GM12878 (cell line): ENCODE measurements at regions not wholly inside any gene's neighbourhood (a gene's known extent, or its start where the extent isn't known, plus 50 kb on each side); places are given as distances from the start of the nearest gene placed in this dataset.

Experiments used
- ATAC-seq: fragments of 200-7000 bp; cut with Tn5 transposase; 3 replicates; pipeline ENCODE4 v1.9.1; 2020; ENCODE audit warnings: mild to moderate bottlenecking, moderate library complexity
- BruUV-seq: library from RNA; stranded (reverse); fragments of 400-500 nt; replicated peaks from 2 replicates; lab custom pipeline; 2021; lab: Mats Ljungman, UMichigan
- CTCF ChIA-PET: fragments of 300-600 bp; sonication (Branson Sonifier 250); formaldehyde crosslinking; extraction: SDS; loops from one replicate; lab custom pipeline; 2021; ENCODE audit warnings: inconsistent platforms; lab: Yijun Ruan, JAX
- POLR2A ChIA-PET: fragments of 350-600 bp; formaldehyde crosslinking; extraction: SDS; loops from one replicate; lab custom pipeline; 2021; ENCODE audit warnings: inconsistent platforms; lab: Charles Lee
- RAD21 ChIA-PET: fragments of 300-600 bp; sonication (Branson Sonifier 250); formaldehyde crosslinking; loops from one replicate; lab custom pipeline; 2023; ENCODE audit warnings: antibody characterized with exemption; ENCODE audit not compliant: unreplicated experiment; lab: Charles Lee
- SMC1A ChIA-PET: fragments of 300-600 bp; sonication (Branson Sonifier 250); formaldehyde crosslinking; loops from one replicate; lab custom pipeline; 2023; ENCODE audit not compliant: unreplicated experiment, uncharacterized antibody; lab: Charles Lee
- DNase-seq: peaks from one replicate; pipeline ENCODE4 v3.0.0-alpha.2; 2011; ENCODE audit warnings: low read depth, low spot score
- FAIRE-seq: peaks from 3 replicates; lab custom pipeline; 2011; peaks lifted over from hg19 to GRCh38; lab: Jason Lieb, UNC
- H2AFZ ChIP-seq: 2 replicates; pipeline ENCODE4 v1.6.0; 2011; ENCODE audit warnings: low read depth, low read length, control low read depth; ENCODE audit not compliant: control insufficient read depth
- H3K27ac ChIP-seq: 2 replicates; pipeline ENCODE4 v1.5.1; 2011; ENCODE audit warnings: control low read depth; ENCODE audit not compliant: control insufficient read depth, insufficient read depth
- H3K27me3 ChIP-seq, 2 experiments: replicated peaks in 1 of 2; 2 replicates each; pipeline versions ENCODE4 v1.6.0 to v1.6.1; 2011; ENCODE audit warnings: low read length in 1 of 2; ENCODE audit not compliant: control insufficient read depth in 2 of 2, insufficient read depth in 2 of 2
- H3K36me3 ChIP-seq, 2 experiments: 2 replicates each; pipeline ENCODE4 v1.5.1; 2011; ENCODE audit warnings: low read length in 1 of 2; ENCODE audit not compliant: control insufficient read depth in 2 of 2, insufficient read depth in 2 of 2
- H3K4me1 ChIP-seq: 2 replicates; pipeline ENCODE4 v1.6.1; 2011; ENCODE audit warnings: mild to moderate bottlenecking, low read length, moderate library complexity, mixed read lengths; ENCODE audit not compliant: control insufficient read depth, insufficient read depth
- H3K4me2 ChIP-seq: 2 replicates; pipeline ENCODE4 v1.6.0; 2011; ENCODE audit warnings: control low read depth; ENCODE audit not compliant: control insufficient read depth, insufficient read depth
- H3K4me3 ChIP-seq: fragments of 200-600 bp; sonication (generic); 2 replicates; pipeline ENCODE4 v1.5.1; 2016
- H3K79me2 ChIP-seq: 2 replicates; pipeline ENCODE4 v1.6.0; 2011; ENCODE audit warnings: low read length; ENCODE audit not compliant: control insufficient read depth, insufficient read depth
- H3K9ac ChIP-seq: 2 replicates; pipeline ENCODE4 v1.8.0; 2011; ENCODE audit warnings: low read length, control low read depth, mixed read lengths; ENCODE audit not compliant: control insufficient read depth, insufficient read depth
- H3K9me3 ChIP-seq: replicated peaks from 3 replicates; pipeline ENCODE4 v1.5.1; 2011; ENCODE audit warnings: mild to moderate bottlenecking, low read length; ENCODE audit not compliant: control insufficient read depth, insufficient read depth
- H4K20me1 ChIP-seq: 2 replicates; pipeline ENCODE4 v1.6.0; 2011; ENCODE audit not compliant: control insufficient read depth, insufficient read depth
- BCL11A ChIP-seq: IDR thresholded peaks from 2 replicates; pipeline ENCODE4 v1.6.1; 2011; ENCODE audit warnings: low read depth, low read length
- MYB ChIP-seq: fragments of 150-350 bp; IDR thresholded peaks from 2 replicates; pipeline ENCODE4 v1.6.1; 2014; ENCODE audit warnings: mild to moderate bottlenecking, low read depth, low read length, borderline replicate concordance
- SREBF2 ChIP-seq: IDR thresholded peaks from 2 replicates; pipeline ENCODE4 v1.6.1; 2012; ENCODE audit warnings: mild to moderate bottlenecking, low read length
- WGBS: methylation state at CpG from one replicate; pipeline ENCODE4 v1.1.6; 2016; ENCODE audit warnings: low lambda C conversion rate; ENCODE audit not compliant: insufficient replicate concordance, insufficient coverage; ENCODE audit errors: missing lambda C conversion rate; 5-methylcytosine and 5-hydroxymethylcytosine counted together
- in situ Hi-C: fragments of 300-500 bp; cut with MboI; formaldehyde crosslinking; loops from 9 replicates; pipeline ENCODE4 v1.14.3; 2018; ENCODE audit warnings: mixed read lengths
- intact Hi-C: fragments of 100-400 bp; cut with micrococcal nuclease; formaldehyde crosslinking; loops from one replicate; pipeline ENCODE4 v1.14.2; 2022; ENCODE audit not compliant: unreplicated experiment
- TF ChIP-seq, protein P1 (sequence below): fragments of 450-650 bp; IDR thresholded peaks from 2 replicates; pipeline ENCODE4 v1.6.1; 2017; ENCODE audit warnings: mild to moderate bottlenecking, moderate library complexity
- TF ChIP-seq, protein P2 (sequence below): fragments of 450-650 bp; conservative IDR thresholded peaks from 2 replicates; pipeline ENCODE4 v1.6.1; 2017; ENCODE audit warnings: mild to moderate bottlenecking, moderate library complexity

DNA sequence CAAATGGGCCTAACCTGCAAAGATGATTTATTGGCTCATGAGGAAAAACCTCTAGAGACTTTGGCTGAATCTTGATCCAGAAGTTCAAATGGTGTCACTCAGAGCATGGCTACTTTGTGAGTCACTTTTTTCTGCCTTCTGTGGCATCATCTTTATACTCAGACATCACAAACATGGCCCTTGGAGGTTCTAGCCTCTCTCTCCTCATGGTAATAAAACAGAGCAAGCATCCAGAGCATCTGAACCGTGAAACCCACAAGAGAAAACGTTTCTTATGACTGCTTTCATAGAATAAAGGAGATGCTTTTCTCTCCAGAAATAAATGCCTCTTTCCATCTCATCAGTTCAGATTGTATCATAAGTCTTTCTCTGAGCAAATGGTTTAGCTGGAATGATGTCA is 780.3 kb downstream of the KCTD16 start:
- no peaks in the 10 kb centered on the region for H3K79me2 ChIP-seq
- in situ Hi-C loops (no loop called here), intact Hi-C loops (no loop called here)
- H3K4me3 ChIP-seq, result no peak overlapping the region
- H3K4me1 ChIP-seq, result no peaks in the 10 kb centered on the region
- H2AFZ ChIP-seq, result no peak overlapping the region
- no TSS peak for BruUV-seq
- ChIA-PET CTCF (no interaction called here), RAD21 (no interaction called here), POLR2A (no interaction called here), SMC1A (no interaction called here)
- no peaks in the 10 kb centered on the region for H4K20me1 ChIP-seq
- FAIRE-seq, result no peak
- no peak for ATAC-seq
- DNase-seq, result no peak
- no peaks in the 10 kb centered on the region for H3K27me3 ChIP-seq
- no peak overlapping the region for H3K9ac ChIP-seq
- no peak overlapping the region for H3K27ac ChIP-seq
- H3K4me2 ChIP-seq, result no peak overlapping the region
- WGBS, result 0% methylated on average over 2 of the region's 2 CpGs
- TF ChIP-seq, protein P1, sequence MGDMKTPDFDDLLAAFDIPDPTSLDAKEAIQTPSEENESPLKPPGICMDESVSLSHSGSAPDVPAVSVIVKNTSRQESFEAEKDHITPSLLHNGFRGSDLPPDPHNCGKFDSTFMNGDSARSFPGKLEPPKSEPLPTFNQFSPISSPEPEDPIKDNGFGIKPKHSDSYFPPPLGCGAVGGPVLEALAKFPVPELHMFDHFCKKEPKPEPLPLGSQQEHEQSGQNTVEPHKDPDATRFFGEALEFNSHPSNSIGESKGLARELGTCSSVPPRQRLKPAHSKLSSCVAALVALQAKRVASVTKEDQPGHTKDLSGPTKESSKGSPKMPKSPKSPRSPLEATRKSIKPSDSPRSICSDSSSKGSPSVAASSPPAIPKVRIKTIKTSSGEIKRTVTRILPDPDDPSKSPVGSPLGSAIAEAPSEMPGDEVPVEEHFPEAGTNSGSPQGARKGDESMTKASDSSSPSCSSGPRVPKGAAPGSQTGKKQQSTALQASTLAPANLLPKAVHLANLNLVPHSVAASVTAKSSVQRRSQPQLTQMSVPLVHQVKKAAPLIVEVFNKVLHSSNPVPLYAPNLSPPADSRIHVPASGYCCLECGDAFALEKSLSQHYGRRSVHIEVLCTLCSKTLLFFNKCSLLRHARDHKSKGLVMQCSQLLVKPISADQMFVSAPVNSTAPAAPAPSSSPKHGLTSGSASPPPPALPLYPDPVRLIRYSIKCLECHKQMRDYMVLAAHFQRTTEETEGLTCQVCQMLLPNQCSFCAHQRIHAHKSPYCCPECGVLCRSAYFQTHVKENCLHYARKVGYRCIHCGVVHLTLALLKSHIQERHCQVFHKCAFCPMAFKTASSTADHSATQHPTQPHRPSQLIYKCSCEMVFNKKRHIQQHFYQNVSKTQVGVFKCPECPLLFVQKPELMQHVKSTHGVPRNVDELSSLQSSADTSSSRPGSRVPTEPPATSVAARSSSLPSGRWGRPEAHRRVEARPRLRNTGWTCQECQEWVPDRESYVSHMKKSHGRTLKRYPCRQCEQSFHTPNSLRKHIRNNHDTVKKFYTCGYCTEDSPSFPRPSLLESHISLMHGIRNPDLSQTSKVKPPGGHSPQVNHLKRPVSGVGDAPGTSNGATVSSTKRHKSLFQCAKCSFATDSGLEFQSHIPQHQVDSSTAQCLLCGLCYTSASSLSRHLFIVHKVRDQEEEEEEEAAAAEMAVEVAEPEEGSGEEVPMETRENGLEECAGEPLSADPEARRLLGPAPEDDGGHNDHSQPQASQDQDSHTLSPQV, result no peak
- TF ChIP-seq, protein P2, sequence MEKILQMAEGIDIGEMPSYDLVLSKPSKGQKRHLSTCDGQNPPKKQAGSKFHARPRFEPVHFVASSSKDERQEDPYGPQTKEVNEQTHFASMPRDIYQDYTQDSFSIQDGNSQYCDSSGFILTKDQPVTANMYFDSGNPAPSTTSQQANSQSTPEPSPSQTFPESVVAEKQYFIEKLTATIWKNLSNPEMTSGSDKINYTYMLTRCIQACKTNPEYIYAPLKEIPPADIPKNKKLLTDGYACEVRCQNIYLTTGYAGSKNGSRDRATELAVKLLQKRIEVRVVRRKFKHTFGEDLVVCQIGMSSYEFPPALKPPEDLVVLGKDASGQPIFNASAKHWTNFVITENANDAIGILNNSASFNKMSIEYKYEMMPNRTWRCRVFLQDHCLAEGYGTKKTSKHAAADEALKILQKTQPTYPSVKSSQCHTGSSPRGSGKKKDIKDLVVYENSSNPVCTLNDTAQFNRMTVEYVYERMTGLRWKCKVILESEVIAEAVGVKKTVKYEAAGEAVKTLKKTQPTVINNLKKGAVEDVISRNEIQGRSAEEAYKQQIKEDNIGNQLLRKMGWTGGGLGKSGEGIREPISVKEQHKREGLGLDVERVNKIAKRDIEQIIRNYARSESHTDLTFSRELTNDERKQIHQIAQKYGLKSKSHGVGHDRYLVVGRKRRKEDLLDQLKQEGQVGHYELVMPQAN, result no peak
- no peak for TF ChIP-seq SREBF2
- no peak for TF ChIP-seq BCL11A
- no peak for TF ChIP-seq MYB
- H3K36me3 ChIP-seq, result no peaks in the 10 kb centered on the region
- no peaks in the 10 kb centered on the region for H3K9me3 ChIP-seq
